GM13977 (cell line): ENCODE measurements at regions not wholly inside any gene's neighbourhood (a gene's known extent, or its start where the extent isn't known, plus 50 kb on each side); places are given as distances from the start of the nearest gene placed in this dataset.

Experiments
- DNase-seq: peaks from one replicate; pipeline ENCODE4 v3.0.0; 2012; ENCODE audit warnings: low spot score
- CTCF ChIP-seq: IDR thresholded peaks from 2 replicates; pipeline ENCODE4 v1.5.1; 2012; ENCODE audit warnings: mild to moderate bottlenecking, control low read depth; ENCODE audit not compliant: insufficient read depth; ENCODE audit errors: extremely low read depth, missing control alignments
- in situ Hi-C: fragments of 300-500 bp; cut with MboI; formaldehyde crosslinking; loops from one replicate; pipeline ENCODE4 v1.12.0; 2022; ENCODE audit warnings: low sequenced_read_pairs, low pct_unique_long_range_greater_than_20kb, mixed read lengths, inconsistent platforms; ENCODE audit not compliant: unreplicated experiment

GRCh38 chr5:112064956-112065355 lies 308.0 kb upstream of the NREP start:
- no peak for DNase-seq
- in situ Hi-C loops = no loop called here
- TF ChIP-seq CTCF = no peak

- in situ Hi-C loops = no loop called here
- DNase-seq = no peak
- no peak for TF ChIP-seq CTCF
These were observed 307.3 kb upstream of the NREP start for GRCh38 chr5:112064271-112064701.

- in situ Hi-C loops = no loop called here
- TF ChIP-seq CTCF = no peak
These were observed 306.9 kb upstream of the NREP start for GRCh38 chr5:112063856-112064255.

GRCh38 chr5:112063191-112063590 lies 306.2 kb upstream of the NREP start:
- no peak for TF ChIP-seq CTCF
- no peak for DNase-seq
- in situ Hi-C loops = no loop called here

More at GRCh38 chr5:112063856-112064255, 306.9 kb upstream of the NREP start:
- no peak for DNase-seq

GRCh38 chr5:112062181-112062580 lies 305.2 kb upstream of the NREP start:
- in situ Hi-C loops = no loop called here
- DNase-seq = no peak
- no peak for TF ChIP-seq CTCF

- in situ Hi-C loops = no loop called here
- no peak for TF ChIP-seq CTCF
- no peak for DNase-seq
These were observed 304.7 kb upstream of the NREP start for GRCh38 chr5:112061666-112062065.
